GM12878 (cell line): ENCODE measurements at regions not wholly inside any gene's neighbourhood (a gene's known extent, or its start where the extent isn't known, plus 50 kb on each side); places are given as distances from the start of the nearest gene placed in this dataset.

ENCODE experiments used
- ATAC-seq: fragments of 200-7000 bp; cut with Tn5 transposase; 3 replicates; pipeline ENCODE4 v1.9.1; 2020; ENCODE audit warnings: mild to moderate bottlenecking, moderate library complexity
- BruUV-seq: library from RNA; stranded (reverse); fragments of 400-500 nt; replicated peaks from 2 replicates; lab custom pipeline; 2021; lab: Mats Ljungman, UMichigan
- CTCF ChIA-PET: fragments of 300-600 bp; sonication (Branson Sonifier 250); formaldehyde crosslinking; extraction: SDS; loops from one replicate; lab custom pipeline; 2021; ENCODE audit warnings: inconsistent platforms; lab: Yijun Ruan, JAX
- POLR2A ChIA-PET: fragments of 350-600 bp; formaldehyde crosslinking; extraction: SDS; loops from one replicate; lab custom pipeline; 2021; ENCODE audit warnings: inconsistent platforms; lab: Charles Lee
- RAD21 ChIA-PET: fragments of 300-600 bp; sonication (Branson Sonifier 250); formaldehyde crosslinking; loops from one replicate; lab custom pipeline; 2023; ENCODE audit warnings: antibody characterized with exemption; ENCODE audit not compliant: unreplicated experiment; lab: Charles Lee
- SMC1A ChIA-PET: fragments of 300-600 bp; sonication (Branson Sonifier 250); formaldehyde crosslinking; loops from one replicate; lab custom pipeline; 2023; ENCODE audit not compliant: unreplicated experiment, uncharacterized antibody; lab: Charles Lee
- DNase-seq: peaks from one replicate; pipeline ENCODE4 v3.0.0-alpha.2; 2011; ENCODE audit warnings: low read depth, low spot score
- FAIRE-seq: peaks from 3 replicates; lab custom pipeline; 2011; peaks lifted over from hg19 to GRCh38; lab: Jason Lieb, UNC
- H2AFZ ChIP-seq: 2 replicates; pipeline ENCODE4 v1.6.0; 2011; ENCODE audit warnings: low read depth, low read length, control low read depth; ENCODE audit not compliant: control insufficient read depth
- H3K27ac ChIP-seq: 2 replicates; pipeline ENCODE4 v1.5.1; 2011; ENCODE audit warnings: control low read depth; ENCODE audit not compliant: control insufficient read depth, insufficient read depth
- H3K27me3 ChIP-seq, 2 experiments: replicated peaks in 1 of 2; 2 replicates each; pipeline versions ENCODE4 v1.6.0 to v1.6.1; 2011; ENCODE audit warnings: low read length in 1 of 2; ENCODE audit not compliant: control insufficient read depth in 2 of 2, insufficient read depth in 2 of 2
- H3K36me3 ChIP-seq, 2 experiments: 2 replicates each; pipeline ENCODE4 v1.5.1; 2011; ENCODE audit warnings: low read length in 1 of 2; ENCODE audit not compliant: control insufficient read depth in 2 of 2, insufficient read depth in 2 of 2
- H3K4me1 ChIP-seq: 2 replicates; pipeline ENCODE4 v1.6.1; 2011; ENCODE audit warnings: mild to moderate bottlenecking, low read length, moderate library complexity, mixed read lengths; ENCODE audit not compliant: control insufficient read depth, insufficient read depth
- H3K4me2 ChIP-seq: 2 replicates; pipeline ENCODE4 v1.6.0; 2011; ENCODE audit warnings: control low read depth; ENCODE audit not compliant: control insufficient read depth, insufficient read depth
- H3K4me3 ChIP-seq: fragments of 200-600 bp; sonication (generic); 2 replicates; pipeline ENCODE4 v1.5.1; 2016
- H3K79me2 ChIP-seq: 2 replicates; pipeline ENCODE4 v1.6.0; 2011; ENCODE audit warnings: low read length; ENCODE audit not compliant: control insufficient read depth, insufficient read depth
- H3K9ac ChIP-seq: 2 replicates; pipeline ENCODE4 v1.8.0; 2011; ENCODE audit warnings: low read length, control low read depth, mixed read lengths; ENCODE audit not compliant: control insufficient read depth, insufficient read depth
- H3K9me3 ChIP-seq: replicated peaks from 3 replicates; pipeline ENCODE4 v1.5.1; 2011; ENCODE audit warnings: mild to moderate bottlenecking, low read length; ENCODE audit not compliant: control insufficient read depth, insufficient read depth
- H4K20me1 ChIP-seq: 2 replicates; pipeline ENCODE4 v1.6.0; 2011; ENCODE audit not compliant: control insufficient read depth, insufficient read depth
- CEBPB ChIP-seq, 2 experiments: fragments of 150-350 bp in 1 of 2; IDR thresholded peaks; 2 replicates each; pipeline ENCODE4 v1.6.1; 2012 to 2014; ENCODE audit warnings: low read depth in 2 of 2, low read length in 2 of 2, borderline replicate concordance in 1 of 2, inconsistent platforms in 1 of 2
- EGR1 ChIP-seq, 2 experiments: IDR thresholded peaks; 1 replicate in 1 of 2; 2 replicates in 1 of 2; pipeline ENCODE4 v1.6.1; 2011 to 2012; ENCODE audit warnings: low read depth in 2 of 2, low read length in 2 of 2, borderline replicate concordance in 1 of 2, mild to moderate bottlenecking in 1 of 2, moderate library complexity in 1 of 2
- FOXK2 ChIP-seq: fragments of 450-650 bp; IDR thresholded peaks from 2 replicates; pipeline ENCODE4 v1.6.1; 2017; ENCODE audit warnings: mild to moderate bottlenecking, moderate library complexity
- HDAC6 ChIP-seq: fragments of 200-600 bp; sonication (generic); IDR thresholded peaks from one replicate; pipeline ENCODE4 v1.8.0; 2017; ENCODE audit warnings: antibody characterized with exemption; ENCODE audit not compliant: unreplicated experiment
- KDM1A ChIP-seq: fragments of 200-600 bp; sonication (generic); IDR thresholded peaks from 2 replicates; pipeline ENCODE4 v1.6.1; 2016; ENCODE audit warnings: borderline replicate concordance
- MEF2A ChIP-seq: IDR thresholded peaks from 2 replicates; pipeline ENCODE4 v1.6.1; 2011; ENCODE audit warnings: low read depth, mild to moderate bottlenecking, low read length, moderate library complexity; ENCODE audit not compliant: insufficient read depth
- PRDM15 ChIP-seq: fragments of 450-650 bp; formaldehyde crosslinking; IDR thresholded peaks from 2 replicates; pipeline ENCODE4 v1.4.0; 2020; ENCODE audit warnings: mild to moderate bottlenecking, moderate library complexity
- RB1 ChIP-seq: fragments of 450-650 bp; formaldehyde crosslinking; IDR thresholded peaks from 2 replicates; pipeline ENCODE4 v1.6.1; 2017; ENCODE audit warnings: mild to moderate bottlenecking, borderline replicate concordance
- REST ChIP-seq: IDR thresholded peaks from 2 replicates; pipeline ENCODE4 v1.6.1; 2012; ENCODE audit warnings: mild to moderate bottlenecking, low read depth, low read length
- SKIL ChIP-seq: fragments of 450-650 bp; IDR thresholded peaks from 2 replicates; pipeline ENCODE4 v1.6.1; 2017; ENCODE audit warnings: mild to moderate bottlenecking, low read depth, inconsistent platforms; ENCODE audit not compliant: poor library complexity, severe bottlenecking
- WRNIP1 ChIP-seq: IDR thresholded peaks from 2 replicates; pipeline ENCODE4 v1.6.1; 2011; ENCODE audit warnings: low read depth, low read length, improper control_type of control experiment, borderline replicate concordance
- in situ Hi-C: fragments of 300-500 bp; cut with MboI; formaldehyde crosslinking; loops from 9 replicates; pipeline ENCODE4 v1.14.3; 2018; ENCODE audit warnings: mixed read lengths
- intact Hi-C: fragments of 100-400 bp; cut with micrococcal nuclease; formaldehyde crosslinking; loops from one replicate; pipeline ENCODE4 v1.14.2; 2022; ENCODE audit not compliant: unreplicated experiment

- in situ Hi-C loops, result no loop called here
- intact Hi-C loops, result no loop called here
- H3K9me3 ChIP-seq, result no peaks in the 10 kb centered on the region
- no peaks in the 10 kb centered on the region for H4K20me1 ChIP-seq
- no peaks in the 10 kb centered on the region for H3K36me3 ChIP-seq
- H3K27ac ChIP-seq, result no peak overlapping the region
- no peaks in the 10 kb centered on the region for H3K27me3 ChIP-seq
- DNase-seq (no peak), FAIRE-seq (no peak), ATAC-seq (no peak)
- no peak overlapping the region for H3K4me2 ChIP-seq
- H3K9ac ChIP-seq, result no peak overlapping the region
- no peaks in the 10 kb centered on the region for H3K4me1 ChIP-seq
- RAD21 ChIA-PET, result no interaction called here
- TF ChIP-seq CEBPB (IDR thresholded peaks at IDR 0.05; ENCODE audit: borderline replicate concordance in 1 of 2, low read depth in 2 of 2, low read length in 2 of 2) (no peak), WRNIP1 (no peak), REST (no peak), HDAC6 (no peak), MEF2A (no peak), EGR1 (IDR thresholded peaks at IDR 0.05; ENCODE audit: borderline replicate concordance in 1 of 2, low read depth in 2 of 2, low read length in 2 of 2) (no peak), SKIL (no peak), KDM1A (no peak), RB1 (no peak), PRDM15 (no peak), FOXK2 (no peak)
- SMC1A ChIA-PET, result interaction anchor here (1.0 kb wide), 1 partner anchor 33 kb away, joined by 4 read pairs; no protein-coding TSS in a partner anchor
- no peak overlapping the region for H3K4me3 ChIP-seq
- BruUV-seq, result no TSS peak
- H2AFZ ChIP-seq, result no peak overlapping the region
- H3K79me2 ChIP-seq, result no peaks in the 10 kb centered on the region
- POLR2A ChIA-PET, result no interaction called here
- CTCF ChIA-PET, result no interaction called here
These were observed 432.5 kb downstream of the KCNA4 start for GRCh38 chr11:29584342-29584741.
